OCI-LY3 (cell line): ENCODE measurements at regions not wholly inside any gene's neighbourhood (a gene's known extent, or its start where the extent isn't known, plus 50 kb on each side); places are given as distances from the start of the nearest gene placed in this dataset.
"Not testable (repeated sequence)": the region's sequence is repeated elsewhere in the genome, so short reads cannot be mapped to it uniquely, and the experiment has no call there.

ENCODE experiments used
- H2AFZ ChIP-seq: fragments of 200-600, 300-600 bp; shearing (Covaris generic); 2 replicates; pipeline ENCODE4 v1.6.0; 2014; ENCODE audit warnings: antibody characterized with exemption, low read depth, low read length
- H3K27ac ChIP-seq: fragments of 200-600, 300-600 bp; sonication (generic); 2 replicates; pipeline ENCODE4 v1.5.1; 2014; ENCODE audit warnings: mild to moderate bottlenecking, low read length, moderate library complexity, mixed read lengths
- H3K27me3 ChIP-seq: fragments of 200-600, 300-600 bp; sonication (generic); 2 replicates; pipeline ENCODE4 v1.6.1; 2014; ENCODE audit warnings: low read depth, low read length, mixed read lengths
- H3K36me3 ChIP-seq: fragments of 200-600, 300-600 bp; sonication (generic); replicated peaks from 2 replicates; pipeline ENCODE3; 2014; ENCODE audit warnings: low read depth, low read length, mixed read lengths
- H3K4me1 ChIP-seq: fragments of 300-600, 200-600 bp; sonication (generic); 2 replicates; pipeline ENCODE4 v1.6.1; 2014; ENCODE audit warnings: low read length, mixed read lengths
- H3K4me2 ChIP-seq: fragments of 200-600, 300-600 bp; sonication (generic); 2 replicates; pipeline ENCODE4 v1.6.1; 2014; ENCODE audit warnings: low read length, mixed read lengths
- H3K4me3 ChIP-seq: fragments of 300-600, 200-600 bp; sonication (generic); 2 replicates; pipeline ENCODE4 v1.5.1; 2014; ENCODE audit warnings: antibody characterized with exemption, mild to moderate bottlenecking, low read length, moderate library complexity
- H3K79me2 ChIP-seq: fragments of 300-600, 200-600 bp; shearing (Covaris generic); 2 replicates; pipeline ENCODE4 v1.6.1; 2014; ENCODE audit warnings: mild to moderate bottlenecking, low read length, mixed read lengths
- H3K9ac ChIP-seq: fragments of 300-600, 200-600 bp; shearing (Covaris generic); 2 replicates; pipeline ENCODE4 v1.6.0; 2014; ENCODE audit warnings: mild to moderate bottlenecking, low read length, moderate library complexity
- H3K9me3 ChIP-seq: fragments of 200-600, 300-600 bp; shearing (Covaris generic); 2 replicates; pipeline ENCODE4 v1.6.1; 2014; ENCODE audit warnings: low read length, mixed read lengths; ENCODE audit not compliant: insufficient read depth
- H4K20me1 ChIP-seq: fragments of 200-600, 300-600 bp; sonication (generic); 2 replicates; pipeline ENCODE4 v1.6.1; 2016; ENCODE audit warnings: low read length, mixed read lengths; ENCODE audit not compliant: insufficient read depth
- EZH2phosphoT487 ChIP-seq: fragments of 200-600 bp; shearing (Covaris generic); IDR thresholded peaks from 2 replicates; pipeline ENCODE4 v1.6.1; 2018; ENCODE audit warnings: antibody characterized with exemption, mixed run types, low read depth
- TF ChIP-seq, protein P1 (sequence below): fragments of 200-600, 300-600 bp; sonication (generic); IDR thresholded peaks from 2 replicates; pipeline ENCODE4 v1.5.1; 2014; ENCODE audit warnings: antibody characterized with exemption, low read length, low read depth

DNA sequence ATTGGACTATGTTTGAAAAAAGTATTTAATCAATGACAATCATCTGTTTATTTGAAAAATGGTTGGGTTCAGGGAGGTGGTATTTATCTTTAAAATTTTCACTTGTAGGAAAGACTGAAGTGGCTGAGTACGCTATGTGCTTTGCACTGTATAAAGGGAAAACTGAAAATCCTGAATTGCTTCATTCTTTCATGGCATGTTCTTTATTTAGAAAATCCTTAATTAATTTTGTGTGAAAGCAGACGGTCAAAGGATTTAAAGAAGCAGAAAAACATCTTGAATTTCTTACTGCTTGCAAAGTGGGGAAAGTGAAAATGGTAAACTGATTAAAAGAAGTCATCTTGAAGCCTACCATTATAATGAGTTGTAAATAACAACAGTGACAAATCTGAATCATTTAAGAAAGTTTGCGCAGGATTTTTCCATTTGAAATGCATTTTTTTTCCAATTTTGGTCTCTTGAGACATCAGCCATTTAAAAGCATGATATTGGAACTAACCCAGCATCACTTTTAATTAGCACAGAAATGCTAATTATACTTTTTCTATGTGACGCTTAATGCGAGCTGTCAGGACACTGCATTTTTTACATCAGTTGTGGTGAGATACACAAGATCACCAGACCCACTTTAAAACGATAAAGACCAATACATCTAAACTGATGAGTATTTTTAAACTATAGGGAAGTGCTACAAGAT lies 169.0 kb downstream of the NEDD1 start:
- Histone ChIP-seq H3K4me3 (no peak overlapping the region), H3K36me3 (no peaks in the 10 kb centered on the region), H3K9ac (no peak overlapping the region), H2AFZ (no peak overlapping the region), H3K79me2 (no peaks in the 10 kb centered on the region), H3K9me3 (no peaks in the 10 kb centered on the region), H3K27me3 (no peaks in the 10 kb centered on the region), H3K4me1 (no peaks in the 10 kb centered on the region; the same call in 1 of the 2 replicates), H3K27ac (no peak overlapping the region), H3K4me2 (no peak overlapping the region), H4K20me1 (no peaks in the 10 kb centered on the region)
- TF ChIP-seq EZH2phosphoT487: no peak
- TF ChIP-seq, protein P1, sequence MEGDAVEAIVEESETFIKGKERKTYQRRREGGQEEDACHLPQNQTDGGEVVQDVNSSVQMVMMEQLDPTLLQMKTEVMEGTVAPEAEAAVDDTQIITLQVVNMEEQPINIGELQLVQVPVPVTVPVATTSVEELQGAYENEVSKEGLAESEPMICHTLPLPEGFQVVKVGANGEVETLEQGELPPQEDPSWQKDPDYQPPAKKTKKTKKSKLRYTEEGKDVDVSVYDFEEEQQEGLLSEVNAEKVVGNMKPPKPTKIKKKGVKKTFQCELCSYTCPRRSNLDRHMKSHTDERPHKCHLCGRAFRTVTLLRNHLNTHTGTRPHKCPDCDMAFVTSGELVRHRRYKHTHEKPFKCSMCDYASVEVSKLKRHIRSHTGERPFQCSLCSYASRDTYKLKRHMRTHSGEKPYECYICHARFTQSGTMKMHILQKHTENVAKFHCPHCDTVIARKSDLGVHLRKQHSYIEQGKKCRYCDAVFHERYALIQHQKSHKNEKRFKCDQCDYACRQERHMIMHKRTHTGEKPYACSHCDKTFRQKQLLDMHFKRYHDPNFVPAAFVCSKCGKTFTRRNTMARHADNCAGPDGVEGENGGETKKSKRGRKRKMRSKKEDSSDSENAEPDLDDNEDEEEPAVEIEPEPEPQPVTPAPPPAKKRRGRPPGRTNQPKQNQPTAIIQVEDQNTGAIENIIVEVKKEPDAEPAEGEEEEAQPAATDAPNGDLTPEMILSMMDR: no peak

DNA sequence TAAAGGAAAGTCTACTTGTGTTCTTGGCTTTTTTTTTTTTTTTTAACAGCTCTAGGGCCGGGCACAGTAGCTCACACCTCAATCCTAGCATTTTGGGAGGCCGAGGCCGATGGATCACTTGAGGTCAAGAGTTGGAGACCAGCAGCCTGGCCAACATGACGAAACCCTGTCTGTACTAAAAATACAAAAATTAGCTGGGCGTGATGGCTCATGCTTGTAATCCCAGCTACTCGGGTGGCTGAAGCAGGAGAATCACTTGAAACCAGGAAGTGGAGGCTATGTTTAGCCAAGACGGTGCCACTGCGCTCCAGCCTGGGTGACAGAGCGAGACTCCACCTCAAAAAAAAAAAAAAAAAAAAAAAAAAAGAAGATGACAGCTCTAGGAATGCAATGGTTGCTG lies 169.9 kb downstream of the NEDD1 start:
- not testable (repeated sequence) for H4K20me1 ChIP-seq, H3K27me3 ChIP-seq, H3K9ac ChIP-seq, H3K4me1 ChIP-seq, H3K4me2 ChIP-seq, H3K27ac ChIP-seq, H3K36me3 ChIP-seq, H3K4me3 ChIP-seq, H3K79me2 ChIP-seq, H2AFZ ChIP-seq, H3K9me3 ChIP-seq

DNA sequence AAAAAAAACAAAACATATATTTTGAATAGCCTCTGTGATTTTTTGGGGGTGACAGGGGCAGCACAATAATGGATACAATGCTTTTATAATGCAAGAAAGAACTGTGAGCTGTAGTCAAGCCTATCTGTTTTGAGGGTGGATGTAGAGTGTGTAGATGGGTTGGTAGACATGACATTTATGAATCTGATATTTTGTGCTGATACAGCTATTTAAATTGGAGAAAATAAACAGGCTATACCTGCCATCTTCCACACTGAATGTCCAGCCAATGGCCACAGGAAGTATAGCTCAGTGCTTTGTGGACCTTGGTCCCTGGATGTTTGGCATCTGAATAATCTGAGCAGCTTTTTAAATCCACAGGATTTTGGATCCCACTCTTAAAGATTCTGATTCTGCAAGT lies 175.0 kb downstream of the NEDD1 start:
- Histone ChIP-seq H3K4me1 (no peaks in the 10 kb centered on the region; the same call in 1 of the 2 replicates), H3K27ac (no peak overlapping the region), H3K9me3 (no peaks in the 10 kb centered on the region), H3K79me2 (no peaks in the 10 kb centered on the region), H3K9ac (no peak overlapping the region), H2AFZ (no peak overlapping the region), H3K4me2 (no peak overlapping the region), H3K36me3 (no peaks in the 10 kb centered on the region), H3K4me3 (no peak overlapping the region), H4K20me1 (no peaks in the 10 kb centered on the region), H3K27me3 (no peaks in the 10 kb centered on the region)
- no peak for TF ChIP-seq EZH2phosphoT487
- TF ChIP-seq, protein P1: no peak

DNA sequence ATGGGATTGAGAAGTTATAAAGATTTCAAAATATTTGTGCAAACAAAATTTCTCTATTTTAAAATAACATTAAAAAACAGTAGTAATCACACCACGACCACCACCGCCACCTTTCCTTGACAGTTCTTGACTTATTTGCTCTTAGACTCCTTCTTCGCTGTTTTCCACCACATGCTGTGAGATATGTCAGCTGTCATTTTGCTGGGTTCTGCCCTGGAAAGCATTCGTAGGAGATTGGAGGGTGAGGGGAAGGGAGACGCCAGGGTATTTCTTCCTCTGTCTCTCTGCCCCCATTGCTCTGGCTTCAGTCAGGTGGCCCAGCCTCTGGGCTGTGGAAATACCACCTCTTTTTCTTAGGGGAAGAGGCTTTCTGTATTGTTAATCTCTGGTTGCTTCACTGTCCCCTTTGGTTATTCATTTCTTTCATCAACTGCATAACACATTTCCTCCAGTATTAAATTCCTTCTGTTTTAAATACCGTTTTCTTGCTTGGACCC lies 186.2 kb downstream of the NEDD1 start:
- Histone ChIP-seq H3K27me3 (no peaks in the 10 kb centered on the region), H3K9me3 (no peaks in the 10 kb centered on the region), H3K4me1 (no peaks in the 10 kb centered on the region), H3K27ac (no peak overlapping the region), H3K4me2 (no peak overlapping the region), H3K4me3 (no peak overlapping the region), H2AFZ (no peak overlapping the region), H4K20me1 (no peaks in the 10 kb centered on the region), H3K9ac (no peak overlapping the region), H3K79me2 (no peaks in the 10 kb centered on the region), H3K36me3 (no peaks in the 10 kb centered on the region)
- TF ChIP-seq EZH2phosphoT487: no peak
- TF ChIP-seq, protein P1: no peak
